ENCODE measurements at regions not wholly inside any gene's neighbourhood (a gene's known extent, or its start where the extent isn't known, plus 50 kb on each side); places are given as distances from the start of the nearest gene placed in this dataset.
"Not testable (repeated sequence)": the region's sequence is repeated elsewhere in the genome, so short reads cannot be mapped to it uniquely, and the experiment has no call there.

GRCh38 chr11:72521664-72522063 is 87.3 kb upstream of the CLPB start:
- H3K4me1 ChIP-seq (ENCODE audit: control insufficient read depth, insufficient read depth, low read length): no peaks in the 10 kb centered on the region
- ChIA-PET CTCF (no interaction called here), POLR2A (no interaction called here)
- no peaks in the 10 kb centered on the region for H3K9me3 ChIP-seq (ENCODE audit: control insufficient read depth, insufficient read depth, low read depth, low read length)
- ATAC-seq: no peak
- TF ChIP-seq, protein P1, sequence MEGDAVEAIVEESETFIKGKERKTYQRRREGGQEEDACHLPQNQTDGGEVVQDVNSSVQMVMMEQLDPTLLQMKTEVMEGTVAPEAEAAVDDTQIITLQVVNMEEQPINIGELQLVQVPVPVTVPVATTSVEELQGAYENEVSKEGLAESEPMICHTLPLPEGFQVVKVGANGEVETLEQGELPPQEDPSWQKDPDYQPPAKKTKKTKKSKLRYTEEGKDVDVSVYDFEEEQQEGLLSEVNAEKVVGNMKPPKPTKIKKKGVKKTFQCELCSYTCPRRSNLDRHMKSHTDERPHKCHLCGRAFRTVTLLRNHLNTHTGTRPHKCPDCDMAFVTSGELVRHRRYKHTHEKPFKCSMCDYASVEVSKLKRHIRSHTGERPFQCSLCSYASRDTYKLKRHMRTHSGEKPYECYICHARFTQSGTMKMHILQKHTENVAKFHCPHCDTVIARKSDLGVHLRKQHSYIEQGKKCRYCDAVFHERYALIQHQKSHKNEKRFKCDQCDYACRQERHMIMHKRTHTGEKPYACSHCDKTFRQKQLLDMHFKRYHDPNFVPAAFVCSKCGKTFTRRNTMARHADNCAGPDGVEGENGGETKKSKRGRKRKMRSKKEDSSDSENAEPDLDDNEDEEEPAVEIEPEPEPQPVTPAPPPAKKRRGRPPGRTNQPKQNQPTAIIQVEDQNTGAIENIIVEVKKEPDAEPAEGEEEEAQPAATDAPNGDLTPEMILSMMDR (IDR thresholded peaks at IDR 0.05): no peak
- TF ChIP-seq REST (IDR thresholded peaks at IDR 0.05; ENCODE audit: insufficient read depth in 1 of 2, low read depth in 2 of 2, low read length in 1 of 2) (no peak), TCF7L2 (IDR thresholded peaks at IDR 0.05; ENCODE audit: low read depth, low read length) (no peak), SIN3A (IDR thresholded peaks at IDR 0.05; ENCODE audit: borderline replicate concordance, insufficient read depth, low read depth, low read length) (no peak), POLR2AphosphoS5 (IDR thresholded peaks at IDR 0.05; ENCODE audit: low read depth, low read length) (no peak)
- intact Hi-C loops (cut with micrococcal nuclease; ENCODE audit: unreplicated experiment) (no loop called here), in situ Hi-C loops (cut with HindIII; ENCODE audit: low pct_unique_long_range_greater_than_20kb, low sequenced_read_pairs) (loop anchor here (5.0 kb wide), 1 partner anchor 36 kb away; no protein-coding TSS in a partner anchor)
- no peak overlapping the region for H3K4me3 ChIP-seq (ENCODE audit: low read depth in 2 of 2, low read length in 2 of 2)
- H3K27ac ChIP-seq (ENCODE audit: low read length): no peak overlapping the region
- H3K27me3 ChIP-seq (ENCODE audit: control insufficient read depth, insufficient read depth, low read length): no peaks in the 10 kb centered on the region; the same call in 1 of the 2 replicates
- BruUV-seq (replicated peaks): no TSS peak
- DNase-seq (ENCODE audit: low read depth, low spot score): no peak
- no peaks in the 10 kb centered on the region for H3K36me3 ChIP-seq (ENCODE audit: control insufficient read depth, insufficient read depth, low read length)

GRCh38 chr11:72520815-72521214 is 86.5 kb upstream of the CLPB start:
- DNase-seq (ENCODE audit: low read depth, low spot score): no peak
- intact Hi-C loops (cut with micrococcal nuclease; ENCODE audit: unreplicated experiment) (no loop called here), in situ Hi-C loops (cut with HindIII; ENCODE audit: low pct_unique_long_range_greater_than_20kb, low sequenced_read_pairs) (loop anchor here (5.0 kb wide), 1 partner anchor 36 kb away; no protein-coding TSS in a partner anchor)
- Histone ChIP-seq H3K27ac (ENCODE audit: low read length) (no peak overlapping the region), H3K36me3 (ENCODE audit: control insufficient read depth, insufficient read depth, low read length) (no peaks in the 10 kb centered on the region), H3K27me3 (ENCODE audit: control insufficient read depth, insufficient read depth, low read length) (no peaks in the 10 kb centered on the region; the same call in 1 of the 2 replicates), H3K9me3 (ENCODE audit: control insufficient read depth, insufficient read depth, low read depth, low read length) (no peaks in the 10 kb centered on the region), H3K4me1 (ENCODE audit: control insufficient read depth, insufficient read depth, low read length) (no peaks in the 10 kb centered on the region), H3K4me3 (ENCODE audit: low read depth in 2 of 2, low read length in 2 of 2) (no peak overlapping the region)
- TF ChIP-seq, protein P1 (IDR thresholded peaks at IDR 0.05): no peak
- TF ChIP-seq SIN3A (IDR thresholded peaks at IDR 0.05; ENCODE audit: borderline replicate concordance, insufficient read depth, low read depth, low read length) (no peak), TCF7L2 (IDR thresholded peaks at IDR 0.05; ENCODE audit: low read depth, low read length) (no peak), REST (IDR thresholded peaks at IDR 0.05; ENCODE audit: insufficient read depth in 1 of 2, low read depth in 2 of 2, low read length in 1 of 2) (no peak), POLR2AphosphoS5 (IDR thresholded peaks at IDR 0.05; ENCODE audit: low read depth, low read length) (no peak)
- POLR2A ChIA-PET: interaction anchor here (0.6 kb wide), 2 partner anchors 17 to 37 kb away, joined by 3 to 15 read pairs; no protein-coding TSS in a partner anchor
- no peak for ATAC-seq
- no TSS peak for BruUV-seq (replicated peaks)
- CTCF ChIA-PET: interaction anchor here (0.6 kb wide), 1 partner anchor 205 kb away, joined by 8 read pairs; no protein-coding TSS in a partner anchor

DNA sequence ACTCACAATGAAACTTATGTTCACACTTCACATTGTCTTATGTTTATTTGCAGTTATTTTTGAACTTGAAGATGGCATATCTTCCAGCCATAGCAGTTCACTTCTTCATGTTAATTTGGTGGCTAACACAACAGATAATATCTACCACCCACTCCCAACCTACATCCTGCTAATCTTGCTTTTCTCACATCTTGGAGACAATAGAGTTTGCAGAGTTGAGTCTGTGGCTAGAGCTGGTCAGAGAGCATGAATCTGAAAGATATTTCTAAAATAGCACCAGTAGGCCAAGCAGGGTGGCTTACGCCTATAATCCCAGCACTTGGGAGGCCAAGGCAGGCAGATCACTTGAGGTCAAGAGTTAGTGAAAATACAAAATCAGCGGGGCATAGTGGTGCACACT is 85.6 kb upstream of the CLPB start:
- BruUV-seq (replicated peaks); intact Hi-C loops (cut with micrococcal nuclease; ENCODE audit: unreplicated experiment); H3K36me3 ChIP-seq (ENCODE audit: control insufficient read depth, insufficient read depth, low read length); H3K9me3 ChIP-seq (ENCODE audit: control insufficient read depth, insufficient read depth, low read depth, low read length); H3K4me1 ChIP-seq (ENCODE audit: control insufficient read depth, insufficient read depth, low read length); H3K27me3 ChIP-seq (ENCODE audit: control insufficient read depth, insufficient read depth, low read length); POLR2A ChIA-PET; DNase-seq (ENCODE audit: low read depth, low spot score); H3K4me3 ChIP-seq (ENCODE audit: low read depth in 2 of 2, low read length in 2 of 2); H3K27ac ChIP-seq (ENCODE audit: low read length); ATAC-seq: not testable (repeated sequence)
- in situ Hi-C loops (cut with HindIII; ENCODE audit: low pct_unique_long_range_greater_than_20kb, low sequenced_read_pairs): loop anchor here (5.0 kb wide), 1 partner anchor 37 kb away; no protein-coding TSS in a partner anchor
- CTCF ChIA-PET: interaction anchor here (1.0 kb wide), 1 partner anchor 89 kb away, joined by 3 read pairs; no protein-coding TSS in a partner anchor
